ENCODE measurements at regions not wholly inside any gene's neighbourhood (a gene's known extent, or its start where the extent isn't known, plus 50 kb on each side); places are given as distances from the start of the nearest gene placed in this dataset.

DNA sequence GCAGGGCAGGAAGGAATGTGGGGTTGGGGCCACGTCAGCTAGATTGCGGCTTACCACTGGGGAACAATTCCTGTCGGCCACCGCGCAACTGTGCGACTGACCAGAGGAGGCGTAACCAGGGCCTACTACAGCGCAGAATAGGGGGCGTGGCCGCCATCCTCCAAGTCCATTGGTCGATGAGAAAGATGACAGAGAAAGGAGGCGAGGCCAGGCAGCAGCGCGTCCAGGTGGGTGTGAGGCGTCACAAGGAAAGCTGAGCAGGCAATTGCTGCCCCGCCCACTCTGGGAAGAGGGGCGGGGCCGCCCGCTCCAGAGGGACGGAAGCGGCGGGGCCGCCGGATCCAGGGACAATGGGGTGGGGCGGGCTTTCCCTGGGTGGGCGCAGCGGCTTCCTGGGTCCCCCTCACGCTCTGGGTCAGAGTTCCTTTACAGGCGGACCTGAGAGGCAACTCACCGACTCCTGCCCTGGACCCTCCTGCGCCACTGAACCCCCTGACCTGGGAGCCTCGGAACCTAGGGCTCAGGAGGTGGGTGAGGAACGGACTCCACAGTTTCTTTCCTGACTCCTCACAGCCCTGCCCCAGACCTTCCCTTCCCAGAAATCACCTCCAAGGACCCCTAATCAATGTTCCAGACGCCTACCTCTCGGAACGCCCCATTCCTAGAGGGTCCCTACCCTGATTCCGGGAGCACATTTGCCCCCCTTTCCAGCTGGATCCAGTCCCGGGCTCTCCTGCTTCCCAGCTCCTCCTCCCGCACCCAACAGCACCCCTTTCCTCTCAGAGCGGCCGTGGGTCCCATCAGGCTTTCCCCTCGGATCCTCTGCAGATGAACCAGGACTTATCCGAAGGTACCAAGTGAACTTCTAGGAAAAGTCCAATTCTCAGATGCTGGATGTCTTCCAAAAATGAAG, 101.5 kb upstream of the ZNF492 start (continued):
- TF ChIP-seq, protein P1, sequence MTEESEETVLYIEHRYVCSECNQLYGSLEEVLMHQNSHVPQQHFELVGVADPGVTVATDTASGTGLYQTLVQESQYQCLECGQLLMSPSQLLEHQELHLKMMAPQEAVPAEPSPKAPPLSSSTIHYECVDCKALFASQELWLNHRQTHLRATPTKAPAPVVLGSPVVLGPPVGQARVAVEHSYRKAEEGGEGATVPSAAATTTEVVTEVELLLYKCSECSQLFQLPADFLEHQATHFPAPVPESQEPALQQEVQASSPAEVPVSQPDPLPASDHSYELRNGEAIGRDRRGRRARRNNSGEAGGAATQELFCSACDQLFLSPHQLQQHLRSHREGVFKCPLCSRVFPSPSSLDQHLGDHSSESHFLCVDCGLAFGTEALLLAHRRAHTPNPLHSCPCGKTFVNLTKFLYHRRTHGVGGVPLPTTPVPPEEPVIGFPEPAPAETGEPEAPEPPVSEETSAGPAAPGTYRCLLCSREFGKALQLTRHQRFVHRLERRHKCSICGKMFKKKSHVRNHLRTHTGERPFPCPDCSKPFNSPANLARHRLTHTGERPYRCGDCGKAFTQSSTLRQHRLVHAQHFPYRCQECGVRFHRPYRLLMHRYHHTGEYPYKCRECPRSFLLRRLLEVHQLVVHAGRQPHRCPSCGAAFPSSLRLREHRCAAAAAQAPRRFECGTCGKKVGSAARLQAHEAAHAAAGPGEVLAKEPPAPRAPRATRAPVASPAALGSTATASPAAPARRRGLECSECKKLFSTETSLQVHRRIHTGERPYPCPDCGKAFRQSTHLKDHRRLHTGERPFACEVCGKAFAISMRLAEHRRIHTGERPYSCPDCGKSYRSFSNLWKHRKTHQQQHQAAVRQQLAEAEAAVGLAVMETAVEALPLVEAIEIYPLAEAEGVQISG (CRISPR knock-in tag; IDR thresholded peaks at IDR 0.05): no peak
- TF ChIP-seq SNAI1 (CRISPR knock-in tag; IDR thresholded peaks at IDR 0.05; ENCODE audit: borderline replicate concordance): no peak
- no peak for TF ChIP-seq MAZ (IDR thresholded peaks at IDR 0.05; ENCODE audit: borderline replicate concordance, low read depth, low read length)
- no peak for TF ChIP-seq MAZ (CRISPR knock-in tag; IDR thresholded peaks at IDR 0.05; ENCODE audit: low read depth)
- TF ChIP-seq MXD1 (CRISPR knock-in tag; IDR thresholded peaks at IDR 0.05): no peak
- TF ChIP-seq PRMT3 (CRISPR knock-in tag; IDR thresholded peaks at IDR 0.05; ENCODE audit: borderline replicate concordance, low read depth): no peak
- no peak for TF ChIP-seq RBM22 (optimal IDR thresholded peaks at IDR 0.05; ENCODE audit: low read length)

- Histone ChIP-seq H3K36me3 (replicated peaks in 1 of 2; ENCODE audit: control insufficient read depth in 1 of 2, insufficient read depth in 2 of 2, low read length in 2 of 2) (no peaks in the 10 kb centered on the region), H3K27me3 (ENCODE audit: control insufficient read depth in 1 of 2, insufficient read depth in 2 of 2, low read length in 2 of 2) (no peaks in the 10 kb centered on the region), H3K4me1 (ENCODE audit: insufficient read depth, low read length) (no peaks in the 10 kb centered on the region), H4K20me1 (ENCODE audit: insufficient read depth, low read length) (no peaks in the 10 kb centered on the region), H3K4me2 (ENCODE audit: low read depth, low read length) (no peak overlapping the region), H3K27ac (ENCODE audit: extremely low read length, insufficient read depth, low read length) (no peak overlapping the region), H3K4me3 (replicated peaks in 1 of 3; ENCODE audit: insufficient read depth in 1 of 3, low read depth in 2 of 3, low read length in 3 of 3) (no peak overlapping the region), H3K79me2 (ENCODE audit: insufficient read depth, low read length) (no peaks in the 10 kb centered on the region), H3K9me3 (ENCODE audit: low read length) (peaks cover 88% of the 10 kb centered on the region), H2AFZ (ENCODE audit: low read length) (no peak overlapping the region), H3K9ac (ENCODE audit: insufficient read depth, low read depth, low read length) (no peak overlapping the region)
- BruUV-seq (replicated peaks): no TSS peak
- CTCF ChIA-PET (ENCODE audit: low intra/inter-chr PET ratio, low total read pairs): no interaction called here
- intact Hi-C loops (cut with micrococcal nuclease; ENCODE audit: unreplicated experiment): no loop called here
- ATAC-seq (no peak), DNase-seq (ENCODE audit: low spot score) (no peak), FAIRE-seq (no peak)
- in situ Hi-C loops (cut with HindIII; ENCODE audit: extremely low pct_ligation_motif_present, low pct_unique_long_range_greater_than_20kb): no loop called here
- POLR2A ChIA-PET: no interaction called here
- 18% methylated on average over 4 of the region's 4 CpGs for WGBS (ENCODE audit: low lambda C conversion rate)
- no peak for TF ChIP-seq ZMAT3 (CRISPR knock-in tag; conservative IDR thresholded peaks at IDR 0.05)
- TF ChIP-seq KLF13 (CRISPR knock-in tag; IDR thresholded peaks at IDR 0.05): no peak
- TF ChIP-seq CREM (IDR thresholded peaks at IDR 0.05): no peak
- TF ChIP-seq CREM (CRISPR knock-in tag; IDR thresholded peaks at IDR 0.05): no peak
- TF ChIP-seq, protein P2, sequence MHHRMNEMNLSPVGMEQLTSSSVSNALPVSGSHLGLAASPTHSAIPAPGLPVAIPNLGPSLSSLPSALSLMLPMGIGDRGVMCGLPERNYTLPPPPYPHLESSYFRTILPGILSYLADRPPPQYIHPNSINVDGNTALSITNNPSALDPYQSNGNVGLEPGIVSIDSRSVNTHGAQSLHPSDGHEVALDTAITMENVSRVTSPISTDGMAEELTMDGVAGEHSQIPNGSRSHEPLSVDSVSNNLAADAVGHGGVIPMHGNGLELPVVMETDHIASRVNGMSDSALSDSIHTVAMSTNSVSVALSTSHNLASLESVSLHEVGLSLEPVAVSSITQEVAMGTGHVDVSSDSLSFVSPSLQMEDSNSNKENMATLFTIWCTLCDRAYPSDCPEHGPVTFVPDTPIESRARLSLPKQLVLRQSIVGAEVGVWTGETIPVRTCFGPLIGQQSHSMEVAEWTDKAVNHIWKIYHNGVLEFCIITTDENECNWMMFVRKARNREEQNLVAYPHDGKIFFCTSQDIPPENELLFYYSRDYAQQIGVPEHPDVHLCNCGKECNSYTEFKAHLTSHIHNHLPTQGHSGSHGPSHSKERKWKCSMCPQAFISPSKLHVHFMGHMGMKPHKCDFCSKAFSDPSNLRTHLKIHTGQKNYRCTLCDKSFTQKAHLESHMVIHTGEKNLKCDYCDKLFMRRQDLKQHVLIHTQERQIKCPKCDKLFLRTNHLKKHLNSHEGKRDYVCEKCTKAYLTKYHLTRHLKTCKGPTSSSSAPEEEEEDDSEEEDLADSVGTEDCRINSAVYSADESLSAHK (CRISPR knock-in tag; IDR thresholded peaks at IDR 0.05; ENCODE audit: borderline replicate concordance): no peak
- TF ChIP-seq, protein P3, sequence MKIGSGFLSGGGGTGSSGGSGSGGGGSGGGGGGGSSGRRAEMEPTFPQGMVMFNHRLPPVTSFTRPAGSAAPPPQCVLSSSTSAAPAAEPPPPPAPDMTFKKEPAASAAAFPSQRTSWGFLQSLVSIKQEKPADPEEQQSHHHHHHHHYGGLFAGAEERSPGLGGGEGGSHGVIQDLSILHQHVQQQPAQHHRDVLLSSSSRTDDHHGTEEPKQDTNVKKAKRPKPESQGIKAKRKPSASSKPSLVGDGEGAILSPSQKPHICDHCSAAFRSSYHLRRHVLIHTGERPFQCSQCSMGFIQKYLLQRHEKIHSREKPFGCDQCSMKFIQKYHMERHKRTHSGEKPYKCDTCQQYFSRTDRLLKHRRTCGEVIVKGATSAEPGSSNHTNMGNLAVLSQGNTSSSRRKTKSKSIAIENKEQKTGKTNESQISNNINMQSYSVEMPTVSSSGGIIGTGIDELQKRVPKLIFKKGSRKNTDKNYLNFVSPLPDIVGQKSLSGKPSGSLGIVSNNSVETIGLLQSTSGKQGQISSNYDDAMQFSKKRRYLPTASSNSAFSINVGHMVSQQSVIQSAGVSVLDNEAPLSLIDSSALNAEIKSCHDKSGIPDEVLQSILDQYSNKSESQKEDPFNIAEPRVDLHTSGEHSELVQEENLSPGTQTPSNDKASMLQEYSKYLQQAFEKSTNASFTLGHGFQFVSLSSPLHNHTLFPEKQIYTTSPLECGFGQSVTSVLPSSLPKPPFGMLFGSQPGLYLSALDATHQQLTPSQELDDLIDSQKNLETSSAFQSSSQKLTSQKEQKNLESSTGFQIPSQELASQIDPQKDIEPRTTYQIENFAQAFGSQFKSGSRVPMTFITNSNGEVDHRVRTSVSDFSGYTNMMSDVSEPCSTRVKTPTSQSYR (CRISPR knock-in tag; IDR thresholded peaks at IDR 0.05; ENCODE audit: borderline replicate concordance): no peak
- TF ChIP-seq ZNF432 (CRISPR knock-in tag; IDR thresholded peaks at IDR 0.05; ENCODE audit: borderline replicate concordance): no peak
Observed at GRCh38 chr19:22530042-22530441, 104.1 kb upstream of the ZNF492 start.
